DOHH2 (cell line): ENCODE measurements at regions not wholly inside any gene's neighbourhood (a gene's known extent, or its start where the extent isn't known, plus 50 kb on each side); places are given as distances from the start of the nearest gene placed in this dataset.

ENCODE experiments used
- EZH2phosphoT487 ChIP-seq: fragments of 200-600 bp; sonication (generic); IDR thresholded peaks from 2 replicates; pipeline ENCODE4 v1.6.1; 2017; ENCODE audit warnings: borderline replicate concordance, mild to moderate bottlenecking, antibody characterized with exemption, low read length, moderate library complexity, mixed read lengths
- TF ChIP-seq, protein P1 (sequence below): fragments of 200-600 bp; sonication (generic); IDR thresholded peaks from one replicate; pipeline ENCODE4 v1.5.1; 2014; ENCODE audit warnings: antibody characterized with exemption, mild to moderate bottlenecking, low read depth, low read length; ENCODE audit not compliant: poor library complexity, severe bottlenecking

DNA sequence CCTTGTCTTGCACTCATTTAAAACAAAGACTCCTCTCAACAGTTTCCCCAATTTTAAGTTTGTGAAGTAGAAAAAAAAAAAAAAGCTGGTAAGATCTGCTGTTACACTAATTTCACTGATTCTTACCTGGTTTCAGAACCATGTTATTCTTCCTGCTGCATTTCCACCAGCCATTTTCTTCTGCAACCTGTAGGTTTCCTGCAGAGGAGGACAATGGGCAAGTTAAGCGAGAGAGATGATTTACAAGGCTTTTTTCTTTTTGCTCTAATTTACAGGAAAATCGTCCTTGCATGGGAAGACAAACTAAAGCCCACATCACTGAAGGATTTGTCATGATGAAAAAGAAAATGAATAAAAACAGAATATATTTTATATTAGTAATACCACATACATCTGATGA is 86.0 kb upstream of the SMARCA2 start:
- TF ChIP-seq, protein P1, sequence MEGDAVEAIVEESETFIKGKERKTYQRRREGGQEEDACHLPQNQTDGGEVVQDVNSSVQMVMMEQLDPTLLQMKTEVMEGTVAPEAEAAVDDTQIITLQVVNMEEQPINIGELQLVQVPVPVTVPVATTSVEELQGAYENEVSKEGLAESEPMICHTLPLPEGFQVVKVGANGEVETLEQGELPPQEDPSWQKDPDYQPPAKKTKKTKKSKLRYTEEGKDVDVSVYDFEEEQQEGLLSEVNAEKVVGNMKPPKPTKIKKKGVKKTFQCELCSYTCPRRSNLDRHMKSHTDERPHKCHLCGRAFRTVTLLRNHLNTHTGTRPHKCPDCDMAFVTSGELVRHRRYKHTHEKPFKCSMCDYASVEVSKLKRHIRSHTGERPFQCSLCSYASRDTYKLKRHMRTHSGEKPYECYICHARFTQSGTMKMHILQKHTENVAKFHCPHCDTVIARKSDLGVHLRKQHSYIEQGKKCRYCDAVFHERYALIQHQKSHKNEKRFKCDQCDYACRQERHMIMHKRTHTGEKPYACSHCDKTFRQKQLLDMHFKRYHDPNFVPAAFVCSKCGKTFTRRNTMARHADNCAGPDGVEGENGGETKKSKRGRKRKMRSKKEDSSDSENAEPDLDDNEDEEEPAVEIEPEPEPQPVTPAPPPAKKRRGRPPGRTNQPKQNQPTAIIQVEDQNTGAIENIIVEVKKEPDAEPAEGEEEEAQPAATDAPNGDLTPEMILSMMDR = no peak
- no peak for TF ChIP-seq EZH2phosphoT487
